Hematopoietic multipotent progenitor cell treated with erythropoietin and hydrocortisone succinate and interleukin-3 and kit ligand, for 6 days (in vitro differentiated cells): ENCODE measurements at regions not wholly inside any gene's neighbourhood (a gene's known extent, or its start where the extent isn't known, plus 50 kb on each side); places are given as distances from the start of the nearest gene placed in this dataset.

Source experiments
- DNase-seq: peaks from one replicate; pipeline ENCODE4 v3.0.0-alpha.2; 2015

DNA sequence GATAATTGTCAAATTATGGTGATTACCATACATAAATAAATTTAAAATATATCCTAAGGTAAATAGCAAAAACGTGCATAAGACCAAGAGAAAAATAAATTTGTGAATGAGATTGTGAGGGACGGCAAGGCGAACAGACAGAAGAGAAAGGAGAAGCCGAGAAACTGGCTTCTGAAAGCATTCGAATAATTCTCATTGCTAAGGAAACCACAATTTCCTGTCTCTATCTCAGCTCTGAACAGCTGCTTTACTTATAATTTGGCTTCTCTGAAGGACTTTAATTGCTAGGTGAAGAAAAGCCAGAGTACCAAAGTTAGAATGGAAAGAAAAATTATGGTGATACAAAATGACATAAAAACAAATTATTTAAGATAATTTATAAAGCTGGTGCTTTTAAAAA is 79.0 kb upstream of the RGS17 start:
- peak; percentile 60 for DNase-seq

GRCh38 chr6:153208706-153209105 is 77.6 kb upstream of the RGS17 start:
- DNase-seq = no peak

GRCh38 chr6:153207617-153208016 is 76.5 kb upstream of the RGS17 start:
- DNase-seq = no peak

GRCh38 chr6:153207006-153207405 is 75.9 kb upstream of the RGS17 start:
- no peak for DNase-seq

DNA sequence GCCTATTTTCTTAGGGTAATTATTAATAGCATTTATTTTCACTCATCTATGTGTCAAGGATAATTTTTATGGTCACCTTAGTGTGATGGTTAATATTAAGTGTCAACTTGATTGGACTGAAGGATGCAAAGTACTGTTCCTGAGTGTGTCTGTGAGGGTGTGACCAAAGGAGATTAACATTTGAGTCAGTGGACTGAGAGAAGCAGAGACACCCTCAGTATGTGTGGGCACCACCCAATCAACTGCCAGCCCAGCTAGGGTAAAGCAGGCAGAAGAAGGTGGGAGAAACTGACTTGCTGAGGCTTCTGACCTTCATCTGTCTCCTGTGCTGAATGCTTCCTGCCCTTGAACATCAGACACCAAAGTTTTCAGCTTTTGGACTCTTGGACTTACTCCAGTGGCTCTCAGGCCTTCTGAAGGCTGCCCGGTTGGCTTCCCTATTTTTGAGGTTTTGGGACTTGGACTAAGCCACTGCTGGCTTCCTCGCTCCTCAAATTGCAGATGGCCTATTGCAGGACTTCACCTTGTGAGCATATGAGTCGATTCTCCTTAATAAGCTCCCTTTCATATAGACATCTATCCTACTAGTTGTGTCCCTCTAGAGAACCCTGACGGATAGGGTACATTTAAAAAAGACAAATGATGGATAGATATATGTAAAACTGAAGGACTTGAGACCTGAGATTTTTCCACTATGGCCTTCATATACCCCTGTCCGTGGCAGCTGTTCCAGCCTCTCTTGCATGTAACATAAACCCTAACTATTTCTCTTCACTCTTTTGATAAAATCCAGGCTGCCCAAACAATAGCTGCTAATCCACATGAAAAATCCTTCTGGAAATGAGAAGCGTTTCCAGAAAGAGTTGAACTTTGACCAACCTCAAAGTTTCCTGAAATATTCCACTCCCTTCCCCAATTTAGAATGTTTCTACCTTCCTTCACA is 62.1 kb upstream of the RGS17 start:
- DNase-seq = no peak

DNA sequence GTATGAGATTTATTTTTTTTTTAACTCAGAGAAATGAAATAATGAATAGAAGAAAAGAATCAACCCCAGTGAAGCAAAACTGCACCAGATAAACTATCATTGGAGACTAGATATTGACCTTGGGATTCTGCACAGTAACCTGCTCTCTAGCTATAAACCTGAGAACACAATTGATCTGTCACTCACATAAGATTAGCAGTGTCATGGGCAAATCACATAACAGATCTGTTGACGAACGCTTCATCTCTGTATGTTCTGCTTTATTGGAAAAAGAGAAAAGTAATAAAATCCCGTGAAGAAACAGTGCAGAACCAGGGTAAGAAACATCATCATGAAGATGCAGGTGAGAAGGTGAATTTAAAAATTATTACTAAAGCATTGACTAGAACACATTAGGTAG is 52.8 kb upstream of the RGS17 start:
- no peak for DNase-seq
